Transverse colon (tissue), 3 donors: ENCODE measurements at regions not wholly inside any gene's neighbourhood (a gene's known extent, or its start where the extent isn't known, plus 50 kb on each side); places are given as distances from the start of the nearest gene placed in this dataset.

Source experiments
- EP300 ChIP-seq: sonication (generic); formaldehyde crosslinking; IDR thresholded peaks from one replicate; pipeline ENCODE4 v1.6.1; 2017; ENCODE audit warnings: antibody characterized with exemption, low read depth
- TF ChIP-seq, protein P1 (sequence below), 5 experiments: fragments of 200-600 bp in 3 of 5; fragments of 450-650 bp in 2 of 5; sonication (generic) in 3 of 5; IDR thresholded peaks; 1 replicate in 2 of 5; 2 replicates in 3 of 5; pipeline ENCODE4 v1.5.1; 2016 to 2017; ENCODE audit warnings: antibody characterized with exemption in 5 of 5, inconsistent platforms in 3 of 5, mild to moderate bottlenecking in 2 of 5, moderate library complexity in 1 of 5

GRCh38 chr3:153438271-153438670 is 276.2 kb downstream of the RAP2B start:
- TF ChIP-seq, protein P1, sequence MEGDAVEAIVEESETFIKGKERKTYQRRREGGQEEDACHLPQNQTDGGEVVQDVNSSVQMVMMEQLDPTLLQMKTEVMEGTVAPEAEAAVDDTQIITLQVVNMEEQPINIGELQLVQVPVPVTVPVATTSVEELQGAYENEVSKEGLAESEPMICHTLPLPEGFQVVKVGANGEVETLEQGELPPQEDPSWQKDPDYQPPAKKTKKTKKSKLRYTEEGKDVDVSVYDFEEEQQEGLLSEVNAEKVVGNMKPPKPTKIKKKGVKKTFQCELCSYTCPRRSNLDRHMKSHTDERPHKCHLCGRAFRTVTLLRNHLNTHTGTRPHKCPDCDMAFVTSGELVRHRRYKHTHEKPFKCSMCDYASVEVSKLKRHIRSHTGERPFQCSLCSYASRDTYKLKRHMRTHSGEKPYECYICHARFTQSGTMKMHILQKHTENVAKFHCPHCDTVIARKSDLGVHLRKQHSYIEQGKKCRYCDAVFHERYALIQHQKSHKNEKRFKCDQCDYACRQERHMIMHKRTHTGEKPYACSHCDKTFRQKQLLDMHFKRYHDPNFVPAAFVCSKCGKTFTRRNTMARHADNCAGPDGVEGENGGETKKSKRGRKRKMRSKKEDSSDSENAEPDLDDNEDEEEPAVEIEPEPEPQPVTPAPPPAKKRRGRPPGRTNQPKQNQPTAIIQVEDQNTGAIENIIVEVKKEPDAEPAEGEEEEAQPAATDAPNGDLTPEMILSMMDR (IDR thresholded peaks at IDR 0.05): no peak
- no peak for TF ChIP-seq EP300
